ENCODE measurements at regions not wholly inside any gene's neighbourhood (a gene's known extent, or its start where the extent isn't known, plus 50 kb on each side); places are given as distances from the start of the nearest gene placed in this dataset.

DNA sequence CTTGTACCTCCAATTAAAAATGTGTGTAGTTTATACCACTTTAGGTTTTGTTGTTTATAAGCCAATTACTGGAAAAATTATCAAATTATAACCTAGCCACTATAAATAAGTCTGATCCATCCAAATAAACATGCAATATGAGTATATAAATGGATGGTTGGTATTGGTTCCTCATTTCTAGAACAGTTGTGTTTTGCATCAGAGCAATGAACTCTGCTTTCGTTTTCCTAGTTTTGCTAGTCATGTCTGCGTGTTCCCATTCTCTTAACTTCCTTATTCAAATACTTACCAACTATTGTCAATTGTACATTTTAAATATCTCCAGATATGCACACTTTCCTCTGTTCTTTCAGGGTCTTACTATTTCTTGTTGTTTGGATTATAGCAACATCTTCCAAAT lies 641.7 kb downstream of the NR4A2 start:
- TF ChIP-seq, protein P1, sequence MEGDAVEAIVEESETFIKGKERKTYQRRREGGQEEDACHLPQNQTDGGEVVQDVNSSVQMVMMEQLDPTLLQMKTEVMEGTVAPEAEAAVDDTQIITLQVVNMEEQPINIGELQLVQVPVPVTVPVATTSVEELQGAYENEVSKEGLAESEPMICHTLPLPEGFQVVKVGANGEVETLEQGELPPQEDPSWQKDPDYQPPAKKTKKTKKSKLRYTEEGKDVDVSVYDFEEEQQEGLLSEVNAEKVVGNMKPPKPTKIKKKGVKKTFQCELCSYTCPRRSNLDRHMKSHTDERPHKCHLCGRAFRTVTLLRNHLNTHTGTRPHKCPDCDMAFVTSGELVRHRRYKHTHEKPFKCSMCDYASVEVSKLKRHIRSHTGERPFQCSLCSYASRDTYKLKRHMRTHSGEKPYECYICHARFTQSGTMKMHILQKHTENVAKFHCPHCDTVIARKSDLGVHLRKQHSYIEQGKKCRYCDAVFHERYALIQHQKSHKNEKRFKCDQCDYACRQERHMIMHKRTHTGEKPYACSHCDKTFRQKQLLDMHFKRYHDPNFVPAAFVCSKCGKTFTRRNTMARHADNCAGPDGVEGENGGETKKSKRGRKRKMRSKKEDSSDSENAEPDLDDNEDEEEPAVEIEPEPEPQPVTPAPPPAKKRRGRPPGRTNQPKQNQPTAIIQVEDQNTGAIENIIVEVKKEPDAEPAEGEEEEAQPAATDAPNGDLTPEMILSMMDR (IDR thresholded peaks at IDR 0.05): no peak
- no peak for TF ChIP-seq POLR2A (IDR thresholded peaks at IDR 0.05)

Measured in Peyer's patch (tissue), 4 donors.